ENCODE measurements at regions not wholly inside any gene's neighbourhood (a gene's known extent, or its start where the extent isn't known, plus 50 kb on each side); places are given as distances from the start of the nearest gene placed in this dataset.
"Not testable (repeated sequence)": the region's sequence is repeated elsewhere in the genome, so short reads cannot be mapped to it uniquely, and the experiment has no call there.

GRCh38 chr4:24208691-24209090 lies 318.8 kb upstream of the PPARGC1A start:
- in situ Hi-C loops (cut with MboI; ENCODE audit: low pct_unique_long_range_greater_than_20kb, low sequenced_read_pairs, unreplicated experiment) = no loop called here
- no peak for DNase-seq (ENCODE audit: low spot score)
- no peak for TF ChIP-seq CTCF (IDR thresholded peaks at IDR 0.05; ENCODE audit: extremely low read depth, insufficient read depth, missing control alignments)

- in situ Hi-C loops (cut with MboI; ENCODE audit: low pct_unique_long_range_greater_than_20kb, low sequenced_read_pairs, unreplicated experiment); DNase-seq (ENCODE audit: low spot score): not testable (repeated sequence)
Observed at GRCh38 chr4:24204708-24205107, 314.9 kb upstream of the PPARGC1A start.

GRCh38 chr4:24203926-24204325 lies 314.1 kb upstream of the PPARGC1A start:
- no peak for DNase-seq (ENCODE audit: low spot score)
- in situ Hi-C loops (cut with MboI; ENCODE audit: low pct_unique_long_range_greater_than_20kb, low sequenced_read_pairs, unreplicated experiment) = no loop called here
- TF ChIP-seq CTCF (IDR thresholded peaks at IDR 0.05; ENCODE audit: extremely low read depth, insufficient read depth, missing control alignments) = no peak

DNA sequence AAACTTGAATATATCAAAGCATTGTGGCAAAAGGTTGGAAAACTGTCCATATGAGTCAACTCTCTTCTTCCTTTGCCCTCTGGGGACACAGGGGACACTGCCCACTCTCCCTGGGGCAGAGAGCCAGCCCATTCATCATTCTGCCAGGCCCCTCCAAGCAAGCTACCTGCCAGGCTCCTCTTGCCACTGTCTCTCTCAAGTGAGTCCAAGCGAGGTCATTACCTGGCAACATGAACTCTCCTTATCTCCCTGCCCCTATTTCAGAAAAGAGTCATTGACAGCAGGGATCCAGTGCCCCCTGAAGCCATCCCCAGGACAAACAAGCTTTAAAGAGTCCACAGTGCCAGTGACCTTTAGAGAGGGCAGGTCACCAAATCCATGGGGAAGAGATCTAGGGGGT lies 312.7 kb upstream of the PPARGC1A start:
- no peak for TF ChIP-seq CTCF (IDR thresholded peaks at IDR 0.05; ENCODE audit: extremely low read depth, insufficient read depth, missing control alignments)
- DNase-seq (ENCODE audit: low spot score) = no peak
- in situ Hi-C loops (cut with MboI; ENCODE audit: low pct_unique_long_range_greater_than_20kb, low sequenced_read_pairs, unreplicated experiment) = no loop called here

DNA sequence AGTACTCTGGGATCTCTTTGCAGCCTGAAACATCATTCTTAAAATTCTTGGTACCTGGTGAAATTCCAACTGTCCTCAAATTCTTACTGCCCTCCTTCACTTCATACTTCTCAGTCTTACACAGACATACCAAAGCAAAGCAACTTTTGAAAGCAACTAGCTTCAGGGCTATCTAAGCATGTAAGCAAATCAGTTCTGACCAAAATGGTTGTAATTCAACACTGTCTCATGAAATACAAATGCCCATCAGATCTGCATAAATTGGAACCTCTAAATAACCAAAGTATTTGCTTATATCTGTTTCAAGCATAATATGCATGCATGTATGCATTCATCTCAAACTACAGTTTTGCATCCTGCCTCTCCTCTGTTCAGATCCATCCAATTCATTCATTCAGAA lies 308.1 kb upstream of the PPARGC1A start:
- no peak for TF ChIP-seq CTCF (IDR thresholded peaks at IDR 0.05; ENCODE audit: extremely low read depth, insufficient read depth, missing control alignments)
- no peak for DNase-seq (ENCODE audit: low spot score)
- in situ Hi-C loops (cut with MboI; ENCODE audit: low pct_unique_long_range_greater_than_20kb, low sequenced_read_pairs, unreplicated experiment) = no loop called here

DNA sequence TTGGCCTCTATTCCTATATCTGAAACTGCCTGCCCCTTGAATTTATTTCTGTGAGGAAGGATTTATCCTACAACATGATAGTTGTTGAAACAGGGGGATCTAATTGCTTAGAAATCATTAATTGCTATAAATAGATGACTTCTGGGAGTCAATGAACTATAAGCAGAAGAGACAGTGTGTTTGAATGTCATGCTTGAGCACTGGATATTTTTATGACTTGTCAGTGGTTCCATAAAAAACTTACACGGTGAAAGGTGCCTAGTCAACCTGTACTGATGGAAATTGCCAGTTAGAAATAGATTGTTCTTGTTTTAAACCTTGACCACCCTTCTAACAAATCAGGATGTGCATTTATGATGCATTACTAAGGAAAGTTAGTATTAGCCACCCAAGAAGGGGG lies 306.9 kb upstream of the PPARGC1A start:
- in situ Hi-C loops (cut with MboI; ENCODE audit: low pct_unique_long_range_greater_than_20kb, low sequenced_read_pairs, unreplicated experiment) = no loop called here
- no peak for DNase-seq (ENCODE audit: low spot score)
- TF ChIP-seq CTCF (IDR thresholded peaks at IDR 0.05; ENCODE audit: extremely low read depth, insufficient read depth, missing control alignments) = no peak

DNA sequence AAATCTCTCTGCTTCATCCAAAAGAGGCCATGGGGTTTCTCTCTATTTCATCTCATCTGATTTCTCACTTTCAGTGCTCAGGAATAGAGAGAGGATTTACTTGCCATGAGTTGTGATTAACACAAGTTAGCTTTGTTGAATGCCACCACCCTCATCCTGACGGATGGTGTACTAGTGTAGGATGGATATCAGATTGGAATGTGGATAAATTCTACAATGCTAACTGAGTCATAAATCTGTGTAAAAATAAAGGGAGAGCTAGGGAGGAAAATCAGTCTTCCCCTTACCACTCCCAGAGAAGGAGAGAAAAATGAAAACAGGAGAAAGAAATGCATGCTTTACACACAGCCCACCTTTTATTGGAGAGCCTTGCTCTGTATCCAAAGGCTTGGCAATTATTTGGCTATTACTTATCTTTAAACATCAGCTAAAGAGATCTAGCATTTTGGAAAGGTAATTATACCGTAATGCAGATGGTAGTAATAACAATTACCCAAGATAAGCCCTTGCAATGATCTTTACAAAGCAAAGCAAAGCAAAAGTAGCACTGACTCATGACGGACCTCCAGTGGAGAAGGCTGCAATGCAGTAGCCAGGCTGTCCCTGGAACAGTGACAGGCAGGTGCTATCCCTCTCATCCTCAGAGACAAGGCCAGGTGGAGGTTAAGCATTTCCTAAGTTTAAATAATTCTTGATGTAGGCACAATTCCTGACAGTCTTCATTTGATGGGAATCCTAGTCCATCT lies 306.3 kb upstream of the PPARGC1A start:
- in situ Hi-C loops (cut with MboI; ENCODE audit: low pct_unique_long_range_greater_than_20kb, low sequenced_read_pairs, unreplicated experiment) = no loop called here

More for the DNA sequence above, 306.3 kb upstream of the PPARGC1A start:
- DNase-seq (ENCODE audit: low spot score) = no peak
- TF ChIP-seq CTCF (IDR thresholded peaks at IDR 0.05; ENCODE audit: extremely low read depth, insufficient read depth, missing control alignments) = no peak
